ENCODE measurements at regions not wholly inside any gene's neighbourhood (a gene's known extent, or its start where the extent isn't known, plus 50 kb on each side); places are given as distances from the start of the nearest gene placed in this dataset.

- TF ChIP-seq CTCF (conservative IDR thresholded peaks at IDR 0.05; ENCODE audit: low read depth in 2 of 2) (no peak), EZH2 (IDR thresholded peaks at IDR 0.05; ENCODE audit: low read depth, unreplicated experiment) (no peak), POLR2AphosphoS5 (IDR thresholded peaks at IDR 0.05; ENCODE audit: low read depth) (no peak), JUNB (IDR thresholded peaks at IDR 0.05; ENCODE audit: unreplicated experiment) (no peak), EZH2phosphoT487 (IDR thresholded peaks at IDR 0.05; ENCODE audit: unreplicated experiment) (no peak)
Observed at GRCh38 chrX:142036116-142036515, 132.4 kb downstream of the MAGEC1 start.

Data from GM23338 (cell line).